Gastrocnemius medialis (tissue), 4 donors: ENCODE measurements at regions not wholly inside any gene's neighbourhood (a gene's known extent, or its start where the extent isn't known, plus 50 kb on each side); places are given as distances from the start of the nearest gene placed in this dataset.

Source experiments
- ATAC-seq, 2 donors: fragments of 150-250 bp; one replicate each; pipeline ENCODE4 v1.9.1; 2016
- DNase-seq, 2 donors: peaks; one replicate each; pipeline ENCODE4 v3.0.0-alpha.2; 2019
- H3K27ac ChIP-seq, 4 donors: fragments of 200-600 bp; sonication (generic); 1 replicate in 1 of 4; 2 replicates in 3 of 4; pipeline ENCODE4 v1.5.1; 2016 to 2018; ENCODE audit warnings: mild to moderate bottlenecking in 2 of 4, moderate library complexity in 1 of 4
- H3K27me3 ChIP-seq, 3 donors: fragments of 200-600 bp; sonication (generic) in 2 of 3; 1 replicate in 1 of 3; 2 replicates in 2 of 3; pipeline versions ENCODE4 v1.5.1 to v1.6.0; 2016 to 2019; ENCODE audit warnings: mild to moderate bottlenecking in 1 of 3, moderate library complexity in 1 of 3
- H3K36me3 ChIP-seq, 2 donors: fragments of 200-600 bp; sonication (generic) in 1 of 2; one replicate each; pipeline ENCODE4 v1.5.1; 2017 to 2018
- H3K4me1 ChIP-seq, 2 donors: fragments of 200-600 bp; sonication (generic) in 1 of 2; one replicate each; pipeline ENCODE4 v1.5.1; 2016 to 2017; ENCODE audit warnings: mild to moderate bottlenecking in 2 of 2
- H3K4me3 ChIP-seq, 4 donors: fragments of 200-600 bp; sonication (generic) in 3 of 4; 1 replicate in 1 of 4; 2 replicates in 3 of 4; pipeline ENCODE4 v1.5.1; 2016 to 2019; ENCODE audit warnings: mild to moderate bottlenecking in 2 of 4
- H3K9me3 ChIP-seq, 3 donors: fragments of 200-600 bp; sonication (generic) in 2 of 3; 1 replicate in 1 of 3; 2 replicates in 2 of 3; pipeline ENCODE4 v1.5.1; 2016 to 2019
- CTCF ChIP-seq, 5 experiments: fragments of 450-650 bp in 3 of 5; fragments of 200-600 bp in 2 of 5; sonication (generic) in 2 of 5; IDR thresholded peaks in 4 of 5; conservative IDR thresholded peaks in 1 of 5; 1 replicate in 4 of 5; 2 replicates in 1 of 5; pipeline ENCODE4 v1.5.1; 2016 to 2019; ENCODE audit warnings: antibody characterized with exemption in 5 of 5, mild to moderate bottlenecking in 3 of 5, moderate library complexity in 3 of 5
- POLR2A ChIP-seq, 2 donors: fragments of 450-650 bp; IDR thresholded peaks; one replicate each; pipeline ENCODE4 v1.6.1; 2017; ENCODE audit warnings: antibody characterized with exemption in 2 of 2, mild to moderate bottlenecking in 2 of 2, moderate library complexity in 2 of 2
- in situ Hi-C, 4 donors: fragments of 200-750 bp; cut with MboI; loops; one replicate each; pipeline versions ENCODE4 v1.15.0 to v1.8.0; 2017; ENCODE audit warnings: low sequenced_read_pairs in 4 of 4
- intact Hi-C: fragments of 100-400 bp; cut with DNase I; formaldehyde crosslinking; loops from one replicate; pipeline ENCODE4 v1.15.1; 2023; ENCODE audit warnings: low total_unique reads

GRCh38 chr12:67062193-67062592, 207.0 kb upstream of the CAND1 start:
- no peak overlapping the region for H3K4me3 ChIP-seq
- TF ChIP-seq CTCF (IDR thresholded peaks at IDR 0.05 in 4 of 5, conservative IDR thresholded peaks at IDR 0.05 in 1 of 5) (no peak), POLR2A (IDR thresholded peaks at IDR 0.05) (no peak)
- DNase-seq (no peak), ATAC-seq (no peak)
- H3K27ac ChIP-seq: no peak overlapping the region
- H3K4me1 ChIP-seq: no peaks in the 10 kb centered on the region
- H3K36me3 ChIP-seq: no peaks in the 10 kb centered on the region
- no peaks in the 10 kb centered on the region for H3K9me3 ChIP-seq
- in situ Hi-C loops (no loop called here), intact Hi-C loops (no loop called here)
- no peaks in the 10 kb centered on the region for H3K27me3 ChIP-seq

- Histone ChIP-seq H3K4me1 (peaks cover 0 to 5% of the 10 kb centered on the region in 2 donors), H3K9me3 (no peaks in the 10 kb centered on the region), H3K36me3 (no peaks in the 10 kb centered on the region), H3K27ac (no peak overlapping the region), H3K27me3 (peaks cover 0 to 8% (median 3%) of the 10 kb centered on the region in 3 donors), H3K4me3 (peak overlapping the region in 3 of 4 donors; percentile 62 to 83 (median 73))
- ATAC-seq: no peak
- in situ Hi-C loops: no loop called here
- TF ChIP-seq POLR2A (IDR thresholded peaks at IDR 0.05) (no peak), CTCF (IDR thresholded peaks at IDR 0.05 in 4 of 5, conservative IDR thresholded peaks at IDR 0.05 in 1 of 5) (no peak)
- intact Hi-C loops: no loop called here
- no peak for DNase-seq
These were observed 201.5 kb upstream of the CAND1 start for GRCh38 chr12:67067453-67068203.

GRCh38 chr12:67068204-67068731, 200.9 kb upstream of the CAND1 start:
- H3K27ac ChIP-seq: no peak overlapping the region
- in situ Hi-C loops (no loop called here), intact Hi-C loops (no loop called here)
- H3K27me3 ChIP-seq: peaks cover 0 to 8% (median 3%) of the 10 kb centered on the region in 3 donors
- ATAC-seq (no peak), DNase-seq (no peak)
- H3K4me1 ChIP-seq: peaks cover 0 to 5% of the 10 kb centered on the region in 2 donors
- TF ChIP-seq POLR2A (IDR thresholded peaks at IDR 0.05): no peak
- TF ChIP-seq CTCF (IDR thresholded peaks at IDR 0.05 in 4 of 5, conservative IDR thresholded peaks at IDR 0.05 in 1 of 5): no peak
- no peaks in the 10 kb centered on the region for H3K36me3 ChIP-seq
- H3K9me3 ChIP-seq: no peaks in the 10 kb centered on the region
- peak overlapping the region; percentile 61 to 83 (median 68) for H3K4me3 ChIP-seq

GRCh38 chr12:67068761-67069450, 200.3 kb upstream of the CAND1 start:
- Histone ChIP-seq H3K27ac (peak overlapping the region in 2 of 4 donors; percentile 61 to 64), H3K27me3 (peaks cover 0 to 8% (median 3%) of the 10 kb centered on the region in 3 donors), H3K4me3 (peak overlapping the region; percentile 61 to 83 (median 68)), H3K36me3 (no peaks in the 10 kb centered on the region), H3K4me1 (peaks cover 0 to 5% of the 10 kb centered on the region in 2 donors), H3K9me3 (no peaks in the 10 kb centered on the region)
- ATAC-seq (peak; percentile 78), DNase-seq (no peak)
- in situ Hi-C loops: no loop called here
- TF ChIP-seq CTCF (IDR thresholded peaks at IDR 0.05 in 4 of 5, conservative IDR thresholded peaks at IDR 0.05 in 1 of 5) (no peak), POLR2A (IDR thresholded peaks at IDR 0.05) (no peak)
- intact Hi-C loops: no loop called here
